SK-N-SH treated with all-trans-retinoic acid at 6 μM for 48 hours (cell line): ENCODE measurements at regions not wholly inside any gene's neighbourhood (a gene's known extent, or its start where the extent isn't known, plus 50 kb on each side); places are given as distances from the start of the nearest gene placed in this dataset.

Experiments used
- TCF4 ChIP-seq: fragments of 250-450 bp; sonication (Bioruptor Pico); IDR thresholded peaks from 2 replicates; pipeline ENCODE4 v1.8.0; 2021; ENCODE audit warnings: mild to moderate bottlenecking, moderate library complexity, borderline replicate concordance
- ZFP30 ChIP-seq: fragments of 450-650 bp; formaldehyde crosslinking; IDR thresholded peaks from 2 replicates; pipeline ENCODE4 v1.5.0; 2022; ENCODE audit warnings: mild to moderate bottlenecking, moderate library complexity

DNA sequence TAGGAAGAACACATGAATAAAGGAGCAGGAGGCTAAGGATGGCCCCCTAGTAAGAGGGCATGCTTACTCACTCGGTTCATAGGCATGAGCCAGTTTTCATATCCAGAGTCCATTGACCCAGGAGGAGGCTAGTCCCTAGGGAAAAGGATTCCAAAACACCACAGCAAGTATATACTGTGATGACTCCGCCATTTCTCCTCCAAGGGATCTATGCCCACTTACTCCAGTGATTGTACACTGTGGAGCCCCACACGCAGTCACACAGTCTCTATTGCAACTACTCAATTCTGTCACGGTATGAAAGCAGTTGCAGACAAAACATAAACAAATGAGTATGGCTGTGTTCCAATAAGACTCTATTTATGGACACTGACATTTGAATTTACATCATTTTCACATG, 117.7 kb upstream of the ALDH1B1 start:
- no peak for TF ChIP-seq ZFP30 (CRISPR knock-in tag)
- TF ChIP-seq TCF4: no peak
